GM18499 (cell line): ENCODE measurements at regions not wholly inside any gene's neighbourhood (a gene's known extent, or its start where the extent isn't known, plus 50 kb on each side); places are given as distances from the start of the nearest gene placed in this dataset.

Source experiments
- ATAC-seq: cut with Tn5 transposase; IDR thresholded peaks from one replicate; pipeline ENCODE4 v1.9.1; 2021; ENCODE audit warnings: moderate number of reproducible peaks; ENCODE audit not compliant: insufficient read depth, unreplicated experiment

DNA sequence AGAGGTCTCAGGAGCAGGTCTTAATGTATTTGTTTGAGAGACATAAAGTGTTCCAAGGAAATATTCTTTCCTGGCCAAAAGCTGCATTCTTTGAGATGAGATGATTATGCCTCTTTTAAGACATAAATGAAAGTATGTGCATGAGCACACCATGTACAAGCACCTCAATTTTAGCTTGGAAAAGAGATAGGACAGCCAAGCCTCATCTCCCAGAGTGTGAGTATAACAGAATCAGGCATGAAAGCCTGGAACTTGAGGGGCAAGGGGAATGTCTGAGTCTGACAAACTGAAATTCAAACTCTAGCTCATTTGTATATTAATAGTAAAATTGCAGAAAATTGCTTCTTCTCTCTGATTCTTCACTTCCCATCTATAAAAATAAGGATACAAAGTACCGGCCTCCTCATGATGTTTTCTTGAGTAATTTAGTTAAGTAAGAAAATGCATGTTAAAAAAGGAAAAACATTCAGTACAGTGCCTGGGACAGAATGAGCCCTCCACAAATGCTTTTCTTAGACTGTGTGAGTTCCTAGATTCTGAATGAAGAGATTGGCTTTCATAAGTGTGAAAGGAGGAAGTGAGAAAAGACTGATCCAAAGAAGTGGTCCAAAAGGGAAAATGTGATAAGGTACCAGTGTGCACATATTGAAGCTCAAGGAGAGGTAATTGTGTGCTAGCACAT, 1260.9 kb upstream of the SORCS1 start:
- no peak for ATAC-seq

DNA sequence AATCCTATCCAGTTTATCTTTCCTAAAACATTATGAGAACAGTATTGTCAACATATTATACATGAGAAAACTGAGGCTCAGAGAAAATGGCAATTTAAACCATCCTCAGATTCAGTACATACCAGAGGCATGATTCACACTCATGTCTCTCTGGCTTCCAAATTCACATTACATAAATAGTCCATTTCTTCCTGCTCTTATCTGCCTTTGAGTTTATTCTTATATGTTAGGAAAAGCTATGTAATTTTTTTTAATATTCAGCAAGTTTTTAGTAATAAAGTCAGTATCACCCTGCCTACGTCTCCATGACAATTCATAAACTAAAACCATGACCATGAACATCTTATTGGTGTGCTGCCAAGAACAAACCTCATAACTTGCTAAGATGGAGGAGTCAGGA, 1260.2 kb upstream of the SORCS1 start:
- no peak for ATAC-seq

DNA sequence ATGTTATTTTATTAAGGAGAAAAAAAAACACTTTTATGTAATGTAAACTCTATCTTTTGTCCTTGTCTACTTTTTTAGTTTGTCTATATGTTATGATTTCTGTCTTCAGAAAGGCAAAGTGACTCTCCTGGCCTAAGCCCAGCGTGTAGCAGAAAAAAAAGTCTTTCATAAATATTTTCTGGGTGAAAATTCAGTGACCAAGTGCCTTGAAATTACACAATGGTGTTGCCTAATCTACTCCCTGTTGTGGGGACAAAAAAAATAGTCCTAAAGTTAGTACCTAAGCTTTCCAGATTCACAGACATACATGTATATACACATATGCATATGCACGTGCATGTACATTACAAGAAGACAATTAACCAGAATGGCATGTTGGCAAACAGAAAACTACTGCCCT, 1257.8 kb upstream of the SORCS1 start:
- ATAC-seq: no peak

DNA sequence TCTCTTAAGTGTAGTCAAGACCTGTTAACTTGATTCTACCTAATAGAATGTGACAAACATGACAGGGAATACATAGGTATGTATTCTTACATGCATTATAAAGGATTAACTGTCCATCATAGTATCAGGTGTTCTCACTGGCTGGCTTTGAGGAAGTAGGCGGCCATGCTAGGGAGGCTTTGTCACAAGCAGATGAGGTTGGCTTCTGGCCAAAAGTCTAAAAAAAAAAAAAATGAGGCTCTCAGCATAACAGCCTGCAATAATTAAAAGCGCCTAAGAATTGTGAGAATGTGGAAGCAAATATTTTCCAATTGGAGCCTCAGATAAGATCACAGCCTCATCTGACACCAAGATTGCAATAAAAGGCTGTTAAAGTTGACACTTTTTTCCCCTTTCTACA, 1256.8 kb upstream of the SORCS1 start:
- ATAC-seq: no peak

DNA sequence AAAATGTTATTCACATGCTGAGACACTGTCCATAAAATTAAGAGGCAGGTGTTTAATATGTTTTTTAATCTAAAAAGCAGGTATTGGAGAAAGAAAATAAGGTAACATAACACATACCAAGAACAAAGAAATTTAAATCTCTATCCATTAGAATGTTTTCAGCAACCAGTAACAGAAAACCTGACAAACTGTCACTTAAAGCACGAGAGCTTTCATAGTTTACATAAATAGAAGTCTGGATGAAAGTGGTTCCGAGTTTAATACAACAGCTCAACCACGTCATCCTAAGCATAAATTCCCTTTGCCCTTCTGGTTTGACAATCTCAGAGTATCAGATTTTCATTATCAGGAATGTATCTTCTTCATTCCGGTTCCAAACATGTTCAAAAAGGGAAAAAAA, 1249.4 kb upstream of the SORCS1 start:
- ATAC-seq: no peak

DNA sequence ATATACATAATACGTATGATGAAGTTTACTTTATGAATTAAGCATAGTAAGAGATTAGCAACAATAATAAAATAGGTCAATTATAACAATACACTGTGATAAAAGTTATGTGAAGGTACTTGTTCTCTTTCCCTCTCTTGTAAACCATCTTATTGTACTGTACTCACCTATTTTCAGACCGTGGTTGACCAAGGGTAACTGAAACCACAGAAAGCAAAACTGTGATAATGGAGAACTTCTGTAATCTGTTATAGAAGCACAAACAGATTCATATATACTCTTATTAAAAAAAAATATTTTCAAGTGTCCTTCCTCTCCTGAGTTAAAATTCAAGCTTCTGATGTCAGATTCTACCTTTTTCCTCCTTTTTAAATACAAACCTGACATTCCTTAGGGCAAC, 1247.8 kb upstream of the SORCS1 start:
- no peak for ATAC-seq

DNA sequence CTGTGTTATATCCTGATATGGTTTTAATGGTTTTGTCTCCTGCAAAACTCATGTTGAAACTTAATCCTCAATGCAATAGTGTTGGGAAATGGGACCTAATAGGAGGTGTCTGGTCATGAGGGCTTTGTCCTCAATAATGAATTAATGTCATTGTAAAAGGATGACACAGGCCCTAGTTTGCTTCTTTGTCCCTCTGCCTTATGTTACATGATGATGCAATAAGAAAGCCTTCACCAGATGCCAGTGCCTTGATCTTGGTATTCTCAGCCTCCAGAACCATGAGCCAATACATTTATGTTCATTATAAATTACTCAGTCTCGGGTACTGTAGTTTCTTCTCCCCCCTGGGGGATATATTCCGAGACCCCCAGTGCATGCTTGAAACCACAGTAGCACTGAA, 1247.4 kb upstream of the SORCS1 start:
- no peak for ATAC-seq

DNA sequence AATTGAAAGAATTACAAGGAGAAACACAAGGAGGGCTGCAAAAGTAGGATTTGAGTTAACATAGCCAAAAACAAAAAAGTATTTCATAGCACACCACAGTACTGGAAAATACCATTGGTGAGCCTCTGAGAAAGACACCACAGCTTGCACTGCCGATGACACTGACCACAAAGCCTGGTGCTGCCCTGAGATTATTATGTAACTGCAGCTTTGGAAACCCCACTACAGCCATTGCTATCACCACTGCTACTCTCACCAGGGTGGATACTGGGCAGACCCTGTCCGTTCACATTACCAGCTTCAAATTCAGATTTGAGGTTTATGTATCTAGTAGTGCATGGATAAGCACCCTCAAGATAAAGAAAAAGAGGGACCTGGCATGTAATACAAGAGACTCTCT, 1246.7 kb upstream of the SORCS1 start:
- ATAC-seq: no peak

DNA sequence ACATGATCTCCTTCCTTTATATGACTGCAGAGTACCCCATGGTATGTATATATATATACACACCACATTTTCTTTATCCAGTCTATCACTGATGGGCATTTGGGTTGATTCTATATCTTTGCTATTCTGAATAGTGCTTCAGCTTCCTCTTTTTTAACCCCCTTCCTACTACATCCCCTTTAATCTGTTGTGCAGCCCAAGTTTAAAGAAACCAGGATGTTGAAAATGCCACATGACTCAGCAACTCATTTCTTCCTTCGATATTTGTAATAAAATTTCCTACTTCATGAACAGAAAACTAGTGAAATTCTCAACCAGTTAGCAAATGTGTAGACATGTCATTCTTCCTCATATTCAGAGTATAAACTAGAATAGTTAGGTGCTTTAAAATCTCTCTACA, 1245.7 kb upstream of the SORCS1 start:
- no peak for ATAC-seq

DNA sequence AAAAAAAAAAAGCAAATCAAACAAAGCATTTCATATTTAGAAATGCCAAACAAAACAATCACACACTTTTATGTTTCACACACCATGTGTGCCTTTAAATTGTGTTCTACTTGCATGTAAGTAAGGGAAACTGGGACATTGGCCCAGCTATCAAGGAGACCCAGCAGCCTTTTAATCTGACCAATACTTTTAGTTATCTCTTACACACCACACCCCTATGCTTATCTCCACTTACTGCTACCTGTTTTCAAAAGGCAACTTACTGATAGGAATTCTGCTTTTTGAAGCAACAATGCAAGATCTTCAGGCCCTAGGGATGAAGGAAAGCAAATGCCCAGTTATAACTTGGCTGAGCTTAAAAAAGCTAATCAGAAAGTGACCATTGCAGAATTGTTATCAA, 1244.8 kb upstream of the SORCS1 start:
- ATAC-seq: no peak

DNA sequence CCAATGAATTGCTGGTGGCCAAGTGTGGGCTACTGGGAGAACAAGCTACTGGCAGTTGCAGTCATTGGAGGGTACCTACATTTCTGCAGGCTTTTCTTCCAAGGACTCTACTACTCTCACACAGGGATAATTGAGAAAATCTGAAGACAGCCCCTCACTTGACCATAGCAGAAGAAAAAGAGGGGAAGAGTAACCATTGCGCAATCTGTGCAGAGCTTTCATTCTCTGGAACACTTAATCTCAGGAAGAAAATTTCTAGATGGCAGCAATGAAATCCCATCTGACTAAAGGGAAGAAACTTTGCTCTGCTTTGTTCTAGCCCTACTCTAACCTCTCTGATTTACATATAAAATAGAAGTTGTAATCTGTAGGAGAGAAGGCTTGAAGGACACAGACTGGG, 1239.6 kb upstream of the SORCS1 start:
- ATAC-seq: no peak

DNA sequence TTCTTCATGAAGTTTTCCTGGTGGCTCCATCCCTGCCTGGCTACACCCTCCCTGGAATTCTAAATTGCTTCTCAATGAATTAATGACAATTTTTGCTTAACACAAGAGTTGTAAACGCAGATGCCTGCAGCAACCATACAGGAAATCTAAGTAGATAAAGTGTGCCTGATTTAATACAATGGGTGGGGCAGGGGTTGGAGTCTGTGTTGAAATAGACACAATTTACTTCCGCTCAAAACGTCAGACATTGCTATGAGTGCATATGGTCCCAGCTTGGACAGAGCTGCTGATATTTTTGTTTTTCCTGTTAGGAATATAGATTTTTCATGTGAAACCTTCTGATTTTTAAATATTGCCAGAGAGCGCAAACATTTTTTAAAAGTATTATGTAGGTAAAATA, 1235.0 kb upstream of the SORCS1 start:
- ATAC-seq: no peak

DNA sequence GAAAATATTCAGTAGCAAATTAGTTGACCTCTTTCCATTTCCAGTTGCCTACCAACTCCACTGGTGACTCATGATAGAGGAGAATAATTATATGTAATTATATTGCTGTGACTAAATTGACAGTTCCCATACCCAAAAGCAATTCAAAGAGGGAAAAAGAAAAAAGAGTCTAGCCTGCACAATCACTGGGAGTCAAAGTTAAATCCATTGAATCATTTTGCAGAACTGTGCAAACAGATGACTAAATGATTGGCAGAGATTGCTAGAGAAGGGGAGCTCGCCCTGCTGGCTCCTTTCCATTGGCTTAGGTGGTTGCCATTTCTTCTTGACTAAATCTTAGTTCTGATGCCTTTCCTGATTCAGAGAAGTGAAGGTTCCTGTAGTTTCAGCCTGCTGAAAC, 1228.6 kb upstream of the SORCS1 start:
- no peak for ATAC-seq

DNA sequence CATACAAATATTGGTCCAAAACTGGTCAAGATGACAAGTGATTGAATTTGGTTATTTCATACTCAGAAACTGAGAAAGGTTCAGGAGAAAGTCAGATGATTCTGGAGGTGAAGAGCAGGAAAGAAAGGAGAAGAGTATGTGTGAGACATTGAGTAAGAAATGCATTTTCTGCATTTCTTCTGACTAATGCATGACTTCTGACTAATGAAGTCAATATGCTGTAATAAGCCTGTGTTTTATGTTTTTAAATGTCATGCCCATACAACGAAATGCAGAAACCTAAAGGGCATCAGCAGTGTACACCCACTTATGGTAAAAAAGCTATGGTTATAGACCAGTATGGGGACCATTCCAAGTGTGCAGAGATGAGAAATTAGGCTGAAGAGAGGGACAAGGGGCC, 1227.8 kb upstream of the SORCS1 start:
- ATAC-seq: no peak

DNA sequence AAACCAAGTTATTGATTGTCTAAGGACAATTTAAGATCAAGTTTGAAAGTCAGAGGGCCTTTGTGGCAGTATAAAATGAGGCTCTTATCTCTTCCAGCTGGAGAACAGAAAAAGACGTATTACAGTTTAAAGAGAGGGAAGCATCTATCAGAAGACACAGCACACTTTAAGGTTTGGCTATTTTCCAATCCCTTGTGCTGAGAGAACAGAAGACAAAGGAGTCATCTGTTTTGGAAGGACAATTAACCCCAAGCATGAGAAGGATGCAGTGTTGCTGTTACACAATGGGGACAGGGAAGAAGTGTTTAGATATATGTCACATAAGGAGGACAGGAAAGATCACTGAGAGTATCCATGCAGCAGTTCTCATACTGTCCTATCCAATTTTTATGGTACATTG, 1224.2 kb upstream of the SORCS1 start:
- ATAC-seq: no peak

DNA sequence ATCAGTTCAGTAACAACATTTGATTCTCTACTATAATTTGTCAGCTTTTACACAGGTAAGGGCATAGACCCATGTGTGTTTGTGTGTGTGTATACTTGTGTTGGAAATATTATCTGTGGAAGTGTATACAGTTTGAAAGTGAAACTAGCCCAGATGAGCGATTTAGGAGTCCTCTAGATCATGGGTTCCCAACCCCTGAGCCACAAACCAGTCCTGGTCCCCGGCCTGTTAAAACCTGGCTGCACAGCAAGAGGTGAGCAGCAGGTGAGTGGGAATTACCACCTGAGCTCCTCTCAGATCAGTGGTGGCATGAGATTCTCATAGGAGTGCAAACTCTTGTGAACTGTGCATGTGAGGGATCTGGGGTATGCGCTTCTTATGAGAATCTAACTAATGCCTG, 1221.5 kb upstream of the SORCS1 start:
- ATAC-seq: no peak

DNA sequence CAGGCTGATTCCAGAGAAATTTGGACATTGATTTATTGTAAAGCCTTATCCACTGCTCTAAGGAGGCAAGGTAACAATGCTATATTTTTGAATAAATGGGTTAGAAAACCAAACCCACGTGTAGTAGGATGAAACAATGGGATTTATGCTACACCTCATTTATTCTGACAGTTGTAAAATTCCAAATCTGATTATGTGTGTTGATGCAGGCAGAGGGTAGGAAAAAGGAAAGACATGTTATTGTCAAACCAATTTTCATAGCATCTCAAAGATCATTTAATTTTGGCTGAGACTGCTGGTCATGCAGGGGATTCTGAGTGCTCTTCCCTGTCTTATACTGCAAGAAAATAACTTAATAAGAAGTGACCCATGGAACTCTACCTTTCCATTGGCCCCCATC, 1219.9 kb upstream of the SORCS1 start:
- no peak for ATAC-seq

DNA sequence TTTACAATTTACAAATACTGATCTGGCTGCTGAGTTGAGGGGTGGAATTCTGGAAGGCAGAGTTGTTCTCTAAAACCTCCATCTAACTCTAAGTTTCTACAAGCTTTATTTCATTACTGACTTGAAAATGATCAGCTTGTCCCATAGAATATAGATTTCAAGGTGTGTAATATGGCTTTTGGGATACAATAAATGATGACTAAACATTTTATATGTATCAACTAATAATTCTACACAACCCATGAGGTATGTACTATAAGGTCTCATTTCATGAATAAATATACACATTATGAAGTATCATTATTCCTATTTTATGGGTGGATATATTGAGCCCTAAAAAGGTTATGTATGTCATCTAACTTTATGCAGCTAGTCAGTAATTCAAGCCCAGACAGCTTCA, 1214.3 kb upstream of the SORCS1 start:
- no peak for ATAC-seq

DNA sequence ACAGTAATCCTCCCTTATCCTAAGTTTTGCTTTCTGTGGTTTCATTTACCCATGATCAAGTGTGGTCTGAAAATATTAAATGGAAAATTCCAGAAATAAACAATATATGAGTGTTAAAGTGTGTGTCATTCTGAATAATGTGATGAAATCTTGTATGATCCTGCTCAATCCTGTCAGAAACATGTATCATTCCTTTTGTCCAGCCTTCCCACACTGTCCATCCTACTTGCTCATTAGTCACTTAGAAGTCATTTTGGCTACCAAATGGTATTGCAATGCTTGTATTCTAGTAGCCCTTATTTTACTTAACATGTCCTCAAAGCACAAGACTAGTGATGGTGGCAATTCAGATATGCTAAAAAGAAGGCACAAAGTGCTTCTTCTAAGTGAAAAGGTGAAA, 1211.2 kb upstream of the SORCS1 start:
- no peak for ATAC-seq

DNA sequence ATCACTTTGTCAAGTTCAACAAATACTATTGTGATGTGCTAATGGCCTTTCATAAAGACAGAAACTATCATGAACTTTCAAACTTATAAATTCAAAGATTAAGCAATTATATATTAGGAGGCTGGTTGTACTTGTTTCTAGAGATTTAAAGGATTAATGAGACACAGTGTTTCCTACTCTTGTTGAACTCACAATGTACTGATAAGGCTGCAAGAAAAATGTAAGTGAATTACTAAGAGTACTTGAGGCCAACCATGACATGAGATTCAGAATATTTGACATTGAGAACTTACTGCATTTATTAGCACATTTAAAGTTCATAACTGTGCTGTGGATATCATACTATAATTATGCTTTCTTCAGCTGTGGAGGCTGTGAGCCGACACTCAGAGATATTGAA, 1210.5 kb upstream of the SORCS1 start:
- ATAC-seq: no peak

DNA sequence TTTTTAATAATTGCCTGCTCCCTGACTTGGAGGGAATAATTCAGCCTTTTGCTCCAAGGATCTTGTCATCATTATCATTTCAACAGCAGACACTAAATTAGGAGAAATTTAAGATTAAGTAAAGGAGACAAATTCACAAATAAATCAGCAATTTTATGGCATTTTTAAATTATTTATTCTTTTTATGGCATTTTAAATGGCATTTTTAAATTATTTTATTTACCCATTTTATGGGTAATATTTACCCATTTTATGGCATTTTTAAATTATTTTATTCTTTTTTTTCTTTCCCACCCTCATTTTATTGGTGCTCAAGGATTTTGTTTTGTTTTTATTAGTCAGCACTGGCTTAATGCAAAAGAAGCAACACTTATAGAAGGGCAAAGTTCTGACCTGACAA, 1201.0 kb upstream of the SORCS1 start:
- no peak for ATAC-seq

DNA sequence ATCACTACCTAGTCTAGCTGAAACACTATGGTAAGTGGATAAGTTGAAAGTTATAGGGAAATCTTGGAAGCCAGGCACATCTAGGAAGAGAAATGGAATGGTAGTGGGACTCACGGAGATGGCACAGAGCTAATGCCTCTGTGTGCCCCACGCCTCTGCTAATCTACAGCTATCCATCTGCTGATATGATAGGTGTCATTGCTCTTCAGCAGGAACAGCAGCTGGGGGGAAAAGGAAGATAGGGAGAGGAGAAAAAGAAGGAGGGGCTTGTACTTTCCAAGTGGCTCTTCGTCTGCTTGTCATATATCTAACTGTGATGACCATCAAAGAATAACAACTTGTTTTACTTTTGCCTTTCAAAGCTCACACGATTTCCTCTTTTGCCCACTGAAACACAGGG, 1199.1 kb upstream of the SORCS1 start:
- ATAC-seq: no peak

DNA sequence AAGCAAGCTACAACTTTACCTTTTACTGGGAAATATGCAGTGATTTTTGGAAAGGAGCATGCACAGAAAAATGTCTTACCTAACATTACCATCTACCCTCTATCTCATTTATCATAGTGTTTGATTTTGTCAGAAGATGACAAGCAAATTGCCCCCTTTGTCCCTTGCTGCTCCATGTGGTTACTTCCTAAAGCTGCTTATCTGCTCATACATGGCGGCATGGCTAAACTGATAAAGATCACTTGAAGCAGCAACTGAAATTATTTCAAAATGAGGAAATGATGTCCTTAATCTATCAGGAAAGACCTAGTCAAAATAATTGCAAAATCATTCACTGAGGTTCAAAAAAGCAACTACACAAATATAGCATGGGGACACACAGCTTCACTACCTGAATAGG, 1198.5 kb upstream of the SORCS1 start:
- no peak for ATAC-seq
